ENCODE measurements at regions not wholly inside any gene's neighbourhood (a gene's known extent, or its start where the extent isn't known, plus 50 kb on each side); places are given as distances from the start of the nearest gene placed in this dataset.

DNA sequence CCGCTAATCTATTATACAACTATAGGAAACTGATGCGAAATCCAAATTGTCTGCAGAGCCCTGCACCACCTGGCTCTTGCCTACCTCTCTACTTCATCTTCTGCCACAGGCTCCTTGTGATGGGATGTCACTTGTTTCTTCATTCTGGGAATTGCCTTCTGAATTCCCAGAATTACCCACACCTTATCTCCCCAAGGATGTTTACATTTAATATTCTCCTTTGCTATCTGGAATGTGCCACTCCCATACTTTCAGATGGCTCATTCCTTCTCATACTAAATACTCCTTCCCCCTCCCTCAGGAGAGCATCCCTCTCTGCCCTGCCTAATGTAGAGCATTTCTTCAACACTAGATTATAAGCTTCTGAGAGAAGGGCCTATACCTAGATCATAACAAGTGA lies 573.1 kb downstream of the GALC start:
- TF ChIP-seq CTCF (conservative IDR thresholded peaks at IDR 0.05; ENCODE audit: low read depth in 2 of 2) = no peak
- TF ChIP-seq POLR2AphosphoS5 (IDR thresholded peaks at IDR 0.05; ENCODE audit: low read depth) = no peak
- TF ChIP-seq, protein P1, sequence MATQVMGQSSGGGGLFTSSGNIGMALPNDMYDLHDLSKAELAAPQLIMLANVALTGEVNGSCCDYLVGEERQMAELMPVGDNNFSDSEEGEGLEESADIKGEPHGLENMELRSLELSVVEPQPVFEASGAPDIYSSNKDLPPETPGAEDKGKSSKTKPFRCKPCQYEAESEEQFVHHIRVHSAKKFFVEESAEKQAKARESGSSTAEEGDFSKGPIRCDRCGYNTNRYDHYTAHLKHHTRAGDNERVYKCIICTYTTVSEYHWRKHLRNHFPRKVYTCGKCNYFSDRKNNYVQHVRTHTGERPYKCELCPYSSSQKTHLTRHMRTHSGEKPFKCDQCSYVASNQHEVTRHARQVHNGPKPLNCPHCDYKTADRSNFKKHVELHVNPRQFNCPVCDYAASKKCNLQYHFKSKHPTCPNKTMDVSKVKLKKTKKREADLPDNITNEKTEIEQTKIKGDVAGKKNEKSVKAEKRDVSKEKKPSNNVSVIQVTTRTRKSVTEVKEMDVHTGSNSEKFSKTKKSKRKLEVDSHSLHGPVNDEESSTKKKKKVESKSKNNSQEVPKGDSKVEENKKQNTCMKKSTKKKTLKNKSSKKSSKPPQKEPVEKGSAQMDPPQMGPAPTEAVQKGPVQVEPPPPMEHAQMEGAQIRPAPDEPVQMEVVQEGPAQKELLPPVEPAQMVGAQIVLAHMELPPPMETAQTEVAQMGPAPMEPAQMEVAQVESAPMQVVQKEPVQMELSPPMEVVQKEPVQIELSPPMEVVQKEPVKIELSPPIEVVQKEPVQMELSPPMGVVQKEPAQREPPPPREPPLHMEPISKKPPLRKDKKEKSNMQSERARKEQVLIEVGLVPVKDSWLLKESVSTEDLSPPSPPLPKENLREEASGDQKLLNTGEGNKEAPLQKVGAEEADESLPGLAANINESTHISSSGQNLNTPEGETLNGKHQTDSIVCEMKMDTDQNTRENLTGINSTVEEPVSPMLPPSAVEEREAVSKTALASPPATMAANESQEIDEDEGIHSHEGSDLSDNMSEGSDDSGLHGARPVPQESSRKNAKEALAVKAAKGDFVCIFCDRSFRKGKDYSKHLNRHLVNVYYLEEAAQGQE (IDR thresholded peaks at IDR 0.05; ENCODE audit: unreplicated experiment) = no peak
- TF ChIP-seq EZH2 (IDR thresholded peaks at IDR 0.05; ENCODE audit: low read depth, unreplicated experiment) = no peak
- no peak for TF ChIP-seq EZH2phosphoT487 (IDR thresholded peaks at IDR 0.05; ENCODE audit: unreplicated experiment)
- TF ChIP-seq, protein P2, sequence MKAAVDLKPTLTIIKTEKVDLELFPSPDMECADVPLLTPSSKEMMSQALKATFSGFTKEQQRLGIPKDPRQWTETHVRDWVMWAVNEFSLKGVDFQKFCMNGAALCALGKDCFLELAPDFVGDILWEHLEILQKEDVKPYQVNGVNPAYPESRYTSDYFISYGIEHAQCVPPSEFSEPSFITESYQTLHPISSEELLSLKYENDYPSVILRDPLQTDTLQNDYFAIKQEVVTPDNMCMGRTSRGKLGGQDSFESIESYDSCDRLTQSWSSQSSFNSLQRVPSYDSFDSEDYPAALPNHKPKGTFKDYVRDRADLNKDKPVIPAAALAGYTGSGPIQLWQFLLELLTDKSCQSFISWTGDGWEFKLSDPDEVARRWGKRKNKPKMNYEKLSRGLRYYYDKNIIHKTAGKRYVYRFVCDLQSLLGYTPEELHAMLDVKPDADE (IDR thresholded peaks at IDR 0.05) = no peak
- no peak for TF ChIP-seq JUNB (IDR thresholded peaks at IDR 0.05; ENCODE audit: unreplicated experiment)
- TF ChIP-seq CREB1 (CRISPR knock-in tag; IDR thresholded peaks at IDR 0.05; ENCODE audit: low read depth) = no peak
- TF ChIP-seq ZNF331 (CRISPR knock-in tag; IDR thresholded peaks at IDR 0.05; ENCODE audit: low read depth) = no peak
- TF ChIP-seq NANOG (IDR thresholded peaks at IDR 0.05; ENCODE audit: borderline replicate concordance) = no peak
- TF ChIP-seq ZNF114 (CRISPR knock-in tag; IDR thresholded peaks at IDR 0.05) = no peak
- no peak for TF ChIP-seq STAT1 (IDR thresholded peaks at IDR 0.05; ENCODE audit: unreplicated experiment)
- no peak for TF ChIP-seq ZNF462 (CRISPR knock-in tag; IDR thresholded peaks at IDR 0.05)

Data from GM23338 (cell line).